NOMO-1 treated with DMSO at 0.1 percent for 48 hours (cell line): ENCODE measurements at regions not wholly inside any gene's neighbourhood (a gene's known extent, or its start where the extent isn't known, plus 50 kb on each side); places are given as distances from the start of the nearest gene placed in this dataset.
"Not testable (repeated sequence)": the region's sequence is repeated elsewhere in the genome, so short reads cannot be mapped to it uniquely, and the experiment has no call there.

Experiments used
- DNase-seq: peaks from one replicate; lab custom pipeline; 2025; ENCODE audit not compliant: unreplicated experiment; lab: John Stamatoyannopoulos, UW

- DNase-seq: no peak
Observed at GRCh38 chr1:172834609-172835008, 175.7 kb downstream of the FASLG start.

DNA sequence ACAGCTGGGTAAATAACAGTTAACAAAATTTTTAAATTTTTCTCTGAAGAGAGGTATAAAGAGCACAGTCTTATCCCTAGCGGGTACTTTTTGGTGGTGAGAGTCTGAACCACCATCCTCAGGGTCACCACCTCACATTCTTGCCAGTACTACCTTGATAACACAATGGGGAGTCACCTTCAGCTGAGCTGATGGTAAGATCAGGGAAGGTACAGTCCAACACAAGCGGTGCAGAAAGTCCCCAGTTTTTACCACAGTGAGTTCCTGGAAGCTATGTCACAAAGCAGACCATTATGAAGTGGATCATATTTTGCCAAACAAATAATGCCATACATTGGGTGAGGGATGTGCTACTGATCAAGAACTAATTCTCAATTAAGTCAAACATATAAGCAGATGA lies 176.9 kb downstream of the FASLG start:
- DNase-seq: no peak

DNA sequence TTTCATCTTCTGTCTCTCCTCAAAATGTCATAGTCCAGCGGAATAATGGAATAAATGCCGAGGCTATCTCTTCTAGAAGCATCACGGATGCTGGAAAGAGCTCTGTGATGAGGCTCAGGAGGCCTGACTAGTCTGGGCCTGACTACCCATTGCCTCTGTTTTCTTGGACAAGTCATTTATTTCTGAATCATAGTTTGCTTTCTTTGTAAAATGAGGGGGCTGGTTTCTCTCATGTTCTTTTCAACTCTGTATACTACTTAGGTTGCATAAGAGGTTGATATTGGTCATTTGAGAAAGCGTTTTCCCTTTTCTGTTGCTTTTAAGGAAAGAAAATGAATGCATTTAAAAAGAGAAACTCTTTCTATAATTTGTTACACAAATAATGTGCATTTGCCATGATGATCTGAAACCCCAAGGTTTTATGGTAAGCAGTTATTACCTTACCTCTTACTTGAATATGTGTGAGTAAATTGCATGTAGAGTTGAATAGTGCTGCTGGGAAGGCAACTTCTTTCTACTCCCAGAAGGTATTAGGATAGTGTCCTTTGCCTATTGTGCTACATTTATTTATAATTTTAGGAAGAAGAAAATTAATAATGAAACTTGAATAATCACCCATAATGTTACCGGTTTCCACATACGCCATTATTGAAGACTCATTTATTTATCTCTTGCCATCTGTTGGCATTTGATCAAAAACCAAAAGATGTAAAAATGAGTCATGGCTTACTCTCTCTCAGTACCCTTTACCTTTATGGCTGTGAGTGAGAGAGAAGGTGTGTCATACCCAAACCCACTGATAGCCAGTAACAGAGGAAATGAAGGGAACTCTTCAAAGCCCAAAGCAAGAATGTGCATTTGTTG lies 179.1 kb downstream of the FASLG start:
- no peak for DNase-seq

GRCh38 chr1:172838680-172839313 lies 179.9 kb downstream of the FASLG start:
- no peak for DNase-seq

DNA sequence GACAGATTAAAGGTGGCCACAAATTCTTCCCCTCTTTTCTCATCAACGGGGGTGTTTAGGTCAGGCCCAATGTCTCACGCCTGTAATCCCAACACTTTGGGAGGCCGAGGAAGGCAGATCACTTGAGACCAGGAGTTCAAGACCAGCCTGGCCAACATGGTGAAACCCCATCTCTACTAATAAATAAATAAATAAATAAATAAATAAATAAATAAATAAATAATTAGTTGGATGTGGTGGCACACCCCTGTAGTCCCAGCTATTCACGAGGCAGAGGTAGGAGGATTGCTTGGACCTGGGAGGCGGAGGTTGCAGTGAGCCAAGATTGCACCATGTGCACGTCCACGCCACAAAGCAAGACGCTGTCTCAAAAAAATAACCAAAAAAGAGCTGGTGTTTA lies 180.7 kb downstream of the FASLG start:
- not testable (repeated sequence) for DNase-seq

GRCh38 chr1:172843444-172843843 lies 184.5 kb downstream of the FASLG start:
- no peak for DNase-seq

DNA sequence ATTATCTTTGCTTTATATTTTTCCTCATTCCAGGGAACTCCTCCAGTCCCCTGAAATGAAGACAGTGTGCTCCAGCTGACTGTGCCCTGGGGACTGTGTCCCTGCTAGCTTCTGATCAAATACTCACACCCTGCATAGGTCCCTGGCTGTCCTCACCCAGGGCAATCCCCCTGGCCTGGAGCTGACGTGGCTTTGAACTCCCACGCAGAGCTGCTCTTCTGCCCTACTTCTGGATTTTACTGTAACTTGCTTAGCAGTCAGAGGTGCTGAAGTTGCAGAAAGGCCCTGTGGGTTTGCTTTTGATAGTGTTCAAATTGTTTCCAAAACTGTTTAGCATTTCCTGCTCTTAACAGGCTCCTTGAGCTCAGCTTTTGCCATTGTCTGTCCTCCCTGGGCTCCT lies 186.5 kb downstream of the FASLG start:
- no peak for DNase-seq

DNA sequence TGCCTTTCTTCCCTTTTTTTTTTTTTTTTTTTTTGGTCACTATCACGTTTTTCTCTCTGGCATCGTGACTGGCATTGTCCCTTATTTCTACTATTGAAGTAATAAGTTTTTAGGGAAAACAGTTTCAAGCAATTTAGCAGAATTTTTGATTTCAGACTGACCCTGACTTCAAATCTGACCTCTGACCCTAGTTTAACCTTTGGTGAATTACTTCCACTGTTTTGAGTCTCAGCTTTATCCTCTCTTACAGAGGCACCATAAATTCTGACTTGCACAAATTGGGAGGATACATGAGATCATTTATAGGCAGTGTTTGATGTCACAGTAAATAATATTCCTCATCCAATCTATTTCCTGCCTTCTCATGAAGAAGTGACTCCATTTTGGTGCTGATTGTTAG lies 187.0 kb downstream of the FASLG start:
- DNase-seq: no peak

- DNase-seq: not testable (repeated sequence)
Observed at GRCh38 chr1:172847814-172848213, 188.9 kb downstream of the FASLG start.

GRCh38 chr1:172849653-172850052 lies 190.8 kb downstream of the FASLG start:
- no peak for DNase-seq

GRCh38 chr1:172851077-172851476 lies 192.2 kb downstream of the FASLG start:
- no peak for DNase-seq

DNA sequence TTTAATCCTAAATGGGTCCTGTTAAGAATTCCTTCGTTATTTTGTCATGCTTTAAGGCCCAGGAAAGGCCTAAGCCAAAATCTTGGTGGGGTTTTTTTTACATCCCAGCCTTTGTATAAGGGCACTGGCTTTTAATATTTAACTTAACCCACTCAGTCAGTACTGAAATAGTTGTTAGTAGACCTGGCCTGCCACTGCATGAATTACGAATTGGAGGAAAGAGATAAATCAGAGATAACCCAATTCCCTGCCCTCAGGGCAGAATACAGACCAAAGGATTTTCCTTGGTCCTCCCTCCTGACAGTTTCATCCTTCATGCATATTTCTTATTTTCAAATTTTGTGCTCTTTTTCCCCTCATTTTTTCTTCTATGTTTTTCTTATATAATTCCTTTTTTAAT lies 193.0 kb downstream of the FASLG start:
- no peak for DNase-seq

DNA sequence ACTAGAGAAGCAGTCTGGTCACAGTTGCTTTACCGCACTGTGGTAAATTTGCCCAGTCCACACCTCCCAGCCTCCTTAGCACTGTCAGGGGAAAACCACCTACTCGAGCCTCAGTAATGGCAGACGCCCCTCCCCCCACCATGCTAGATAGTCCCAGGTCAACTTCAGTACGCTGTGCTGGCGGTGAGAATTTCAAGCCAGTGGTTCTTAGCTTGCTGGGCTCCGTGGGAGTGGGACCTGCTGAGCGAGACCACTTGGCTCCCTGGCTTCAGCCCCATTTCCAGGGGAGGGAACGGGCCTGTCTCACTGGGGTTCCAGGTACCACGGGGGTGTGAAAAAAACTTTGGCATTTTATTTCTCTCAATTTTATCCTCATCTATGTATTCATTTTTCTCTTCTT lies 194.8 kb downstream of the TNFSF18 start:
- DNase-seq: not testable (repeated sequence)

- no peak for DNase-seq
Observed at GRCh38 chr1:172863031-172863430, 187.7 kb downstream of the TNFSF18 start.

DNA sequence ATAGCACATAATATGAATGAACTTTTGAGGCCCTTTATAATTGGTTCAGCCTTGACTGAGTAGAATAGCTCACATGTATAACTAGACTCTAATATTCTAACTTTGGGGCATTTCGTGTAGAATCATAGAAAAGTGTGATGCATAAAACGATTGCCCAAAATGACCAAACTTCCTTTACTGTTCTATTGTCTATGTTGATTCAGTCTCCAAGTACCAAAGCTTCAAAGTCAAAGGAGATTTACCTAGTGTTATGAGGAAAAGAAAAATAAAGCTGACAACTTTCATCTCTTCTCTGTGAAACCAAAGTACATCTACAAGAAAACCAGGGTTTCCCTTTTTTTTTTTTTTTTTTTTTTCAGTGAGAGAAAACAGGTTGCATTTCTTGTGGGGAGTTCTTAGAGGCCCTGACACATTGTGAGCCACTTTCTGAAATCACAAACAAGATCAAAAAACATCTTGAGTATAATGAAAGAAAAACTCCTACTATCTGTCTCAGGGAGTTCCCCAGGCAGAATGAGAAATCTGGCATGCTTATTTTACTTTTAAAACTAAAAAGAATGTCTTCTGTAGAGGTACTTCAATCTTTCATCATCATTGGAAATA lies 183.4 kb downstream of the TNFSF18 start:
- no peak for DNase-seq

- DNase-seq: no peak
Observed at GRCh38 chr1:172870901-172871606, 179.7 kb downstream of the TNFSF18 start.

DNA sequence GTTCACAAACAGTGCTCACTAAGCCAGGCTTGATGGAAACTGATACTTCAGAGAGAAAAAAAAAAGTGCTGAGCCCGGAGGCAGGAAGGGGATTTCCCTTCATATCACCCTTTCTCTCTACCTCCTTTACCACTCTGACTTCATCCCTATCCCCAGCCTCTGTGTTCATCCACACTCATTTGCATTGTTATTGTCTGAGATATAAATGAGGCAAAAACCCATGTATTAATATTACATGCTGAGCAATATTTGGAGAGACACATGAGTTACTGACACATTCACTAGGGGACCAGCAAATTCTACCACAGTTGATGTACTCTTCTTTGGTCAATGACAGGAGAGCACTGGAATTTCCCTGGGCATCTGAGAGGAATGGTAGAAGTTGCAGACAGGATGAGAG lies 175.8 kb downstream of the TNFSF18 start:
- DNase-seq: no peak

DNA sequence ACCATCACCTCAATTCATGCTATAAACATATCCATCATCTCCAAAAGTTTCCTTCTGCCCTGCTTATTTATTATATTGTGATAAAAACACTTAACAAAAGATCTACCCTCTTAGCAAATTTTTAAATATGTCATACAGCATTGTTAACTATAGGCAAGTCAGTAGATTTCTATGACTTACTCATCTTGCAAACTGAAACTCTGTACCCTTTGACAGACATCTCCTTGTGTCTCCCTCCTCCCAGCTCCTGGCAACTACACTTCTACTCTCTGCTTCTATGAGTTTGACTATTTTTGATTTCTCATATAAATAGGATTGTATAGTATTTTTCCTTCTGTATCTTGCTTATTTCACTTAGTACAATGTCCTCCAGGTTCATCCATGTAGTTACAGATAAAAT lies 174.8 kb downstream of the TNFSF18 start:
- DNase-seq: no peak

DNA sequence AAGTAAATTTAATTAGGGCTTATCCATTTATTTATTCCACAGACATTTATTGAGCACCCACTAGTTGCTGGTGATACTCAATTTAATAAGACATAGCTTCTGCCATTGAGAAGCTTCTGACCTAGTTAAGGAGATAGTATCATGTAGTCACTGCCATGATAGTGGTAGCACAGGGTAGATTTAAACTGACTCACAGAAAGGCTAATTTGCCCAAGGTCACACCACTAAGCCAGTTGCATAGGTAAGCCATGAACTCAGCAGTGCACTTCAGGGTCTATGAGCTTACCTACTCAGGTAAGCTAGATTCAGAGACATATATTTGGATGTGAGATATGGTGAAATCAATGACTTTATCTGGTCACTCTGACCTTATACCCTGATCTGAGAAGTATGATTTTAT lies 168.4 kb downstream of the TNFSF18 start:
- no peak for DNase-seq

GRCh38 chr1:172882791-172883386 lies 167.9 kb downstream of the TNFSF18 start:
- no peak for DNase-seq

DNA sequence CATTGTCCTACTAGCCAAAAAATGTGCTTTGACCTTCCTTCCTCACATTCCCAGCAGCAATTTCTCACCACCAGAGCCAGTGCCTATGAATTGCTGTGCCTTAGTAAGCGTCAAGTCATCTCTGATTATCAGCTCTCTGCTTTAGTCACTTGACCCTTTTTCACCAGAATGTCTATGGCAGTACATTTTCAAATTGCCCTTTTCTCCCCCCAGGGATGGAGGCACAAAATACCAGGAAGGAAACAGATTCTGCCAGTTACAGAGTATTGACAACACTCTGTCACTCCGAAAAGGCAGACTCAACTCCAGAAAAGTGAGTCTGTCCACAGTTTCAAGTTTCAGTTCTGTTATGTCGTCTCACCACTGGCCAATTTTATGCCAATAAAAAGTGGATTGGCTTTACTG lies 167.4 kb downstream of the TNFSF18 start:
- peak; percentile 1 for DNase-seq
